HG03520 (cell line): ENCODE measurements at regions not wholly inside any gene's neighbourhood (a gene's known extent, or its start where the extent isn't known, plus 50 kb on each side); places are given as distances from the start of the nearest gene placed in this dataset.
"Not testable (repeated sequence)": the region's sequence is repeated elsewhere in the genome, so short reads cannot be mapped to it uniquely, and the experiment has no call there.

Experiments
- ATAC-seq: cut with Tn5 transposase; IDR thresholded peaks from one replicate; pipeline ENCODE4 v1.9.1; 2021; ENCODE audit warnings: mild to moderate bottlenecking, moderate library complexity; ENCODE audit not compliant: unreplicated experiment

DNA sequence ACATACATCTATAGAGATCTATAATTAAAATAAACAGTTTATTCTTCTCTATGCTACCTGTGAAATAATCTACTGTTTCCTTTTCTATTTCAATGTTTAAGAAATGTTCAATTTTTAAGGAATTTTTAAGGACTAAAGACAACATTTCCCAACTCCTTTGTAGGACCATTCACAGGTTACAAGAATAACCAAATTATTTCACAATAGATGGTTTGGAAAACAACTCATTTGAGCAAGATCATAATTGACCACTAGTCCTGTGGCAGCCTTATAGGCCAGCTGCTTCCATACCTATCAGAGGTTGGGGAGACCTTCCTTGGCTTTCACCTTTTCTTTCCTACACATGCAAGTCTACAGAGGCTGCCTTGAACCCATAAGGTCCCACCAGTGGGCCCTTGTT lies 193.7 kb downstream of the TTC39B start:
- ATAC-seq = no peak

DNA sequence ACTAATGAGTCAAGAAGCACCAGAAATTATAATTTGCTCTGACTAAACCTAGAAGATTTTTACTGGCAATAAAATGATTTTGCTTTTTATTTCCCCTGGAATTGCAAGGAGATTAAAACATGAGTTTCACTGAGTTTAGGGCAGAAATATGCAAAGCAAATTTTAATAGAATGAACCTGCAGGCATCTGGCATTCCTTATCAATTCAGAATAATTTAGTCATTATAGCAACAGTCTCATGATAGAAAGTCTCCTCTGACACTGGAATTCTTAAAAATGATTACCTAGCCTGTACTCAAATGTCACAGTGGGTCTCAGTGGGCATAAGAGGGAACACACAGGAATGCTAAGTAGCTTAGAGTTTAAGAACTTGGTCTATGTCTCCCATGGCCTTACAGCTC lies 195.9 kb downstream of the TTC39B start:
- ATAC-seq = no peak

DNA sequence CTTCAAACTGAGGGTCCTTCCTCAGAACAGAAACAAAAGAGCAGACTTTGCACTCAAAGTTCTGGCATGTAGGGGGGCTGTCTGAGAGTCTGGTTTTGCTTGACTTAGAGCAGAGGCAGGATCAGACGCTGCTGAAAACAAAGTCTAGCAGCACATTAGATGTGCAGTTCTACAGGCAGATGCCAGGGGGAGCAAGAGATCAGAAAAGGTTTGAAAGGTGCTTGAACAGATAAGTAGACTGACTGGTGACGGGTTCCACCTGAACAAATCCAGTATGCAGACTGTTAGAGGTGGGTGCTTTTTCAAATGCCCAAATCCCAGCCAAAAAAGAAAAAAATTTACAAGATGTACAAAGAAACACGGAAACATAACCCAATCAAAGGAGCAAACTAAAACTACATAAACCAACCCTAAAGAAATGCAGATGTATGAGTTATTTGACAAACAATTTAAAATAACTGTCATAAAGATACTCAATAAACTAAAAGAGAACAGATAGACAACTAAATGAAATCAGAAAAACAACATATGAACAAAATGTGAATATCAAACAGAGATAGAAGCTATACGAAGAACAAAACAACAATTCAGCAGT lies 194.7 kb upstream of the FREM1 start:
- ATAC-seq = peak; percentile 74

DNA sequence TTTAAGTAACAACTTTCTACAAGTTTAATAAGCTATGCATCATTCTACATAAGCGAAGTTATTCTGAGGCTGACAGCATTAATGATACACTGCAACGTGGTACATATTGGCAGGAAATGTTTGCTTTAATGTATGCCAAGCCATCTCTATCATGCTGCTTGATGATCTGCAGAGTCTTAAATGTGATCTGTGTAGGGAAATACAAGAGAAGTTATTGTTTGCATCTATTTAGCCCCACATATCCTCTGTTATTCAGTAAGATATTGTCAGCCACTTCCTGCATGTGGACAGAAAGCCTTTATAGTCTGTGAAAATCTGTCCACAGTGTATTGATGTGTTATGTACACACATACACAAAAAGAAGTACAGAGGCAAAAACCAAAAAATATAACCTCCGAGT lies 193.1 kb upstream of the FREM1 start:
- no peak for ATAC-seq

DNA sequence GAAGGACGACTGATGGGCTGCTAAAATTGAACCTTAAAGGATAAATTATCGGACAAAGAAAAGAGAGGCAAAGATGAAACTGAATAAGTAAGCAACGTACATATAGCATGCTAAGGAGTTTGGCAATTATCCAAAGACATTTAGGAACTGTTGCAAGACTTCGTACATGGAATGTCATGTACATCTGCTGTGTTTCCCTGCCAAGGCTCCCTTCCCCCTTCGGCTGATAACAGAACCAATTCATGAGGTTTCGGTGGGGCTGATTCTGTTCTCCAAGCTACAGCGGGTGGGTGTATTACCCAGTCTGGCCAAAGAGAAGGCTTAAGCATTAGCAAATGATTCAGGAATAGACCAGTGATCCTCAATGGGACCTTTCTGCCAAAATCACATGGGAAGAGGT lies 190.9 kb upstream of the FREM1 start:
- no peak for ATAC-seq

DNA sequence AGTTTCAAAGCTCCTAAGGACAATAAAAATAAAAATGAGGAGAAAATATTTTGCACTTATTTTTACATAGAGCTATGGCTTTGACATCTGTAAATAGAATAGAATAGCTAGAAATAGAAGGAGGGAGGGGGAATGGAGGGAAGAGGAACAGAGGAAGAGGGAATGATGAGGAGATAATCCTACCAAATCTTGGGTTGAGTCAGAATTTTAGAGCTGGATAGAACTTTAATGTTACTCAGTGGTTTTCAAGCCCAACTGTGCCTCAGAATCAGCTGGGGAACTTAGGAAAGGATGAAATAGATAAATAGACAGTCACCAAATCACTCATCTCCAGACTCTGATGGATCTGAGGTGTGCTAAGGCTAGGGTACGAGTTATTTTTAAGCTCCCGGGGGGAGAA lies 190.3 kb upstream of the FREM1 start:
- no peak for ATAC-seq

DNA sequence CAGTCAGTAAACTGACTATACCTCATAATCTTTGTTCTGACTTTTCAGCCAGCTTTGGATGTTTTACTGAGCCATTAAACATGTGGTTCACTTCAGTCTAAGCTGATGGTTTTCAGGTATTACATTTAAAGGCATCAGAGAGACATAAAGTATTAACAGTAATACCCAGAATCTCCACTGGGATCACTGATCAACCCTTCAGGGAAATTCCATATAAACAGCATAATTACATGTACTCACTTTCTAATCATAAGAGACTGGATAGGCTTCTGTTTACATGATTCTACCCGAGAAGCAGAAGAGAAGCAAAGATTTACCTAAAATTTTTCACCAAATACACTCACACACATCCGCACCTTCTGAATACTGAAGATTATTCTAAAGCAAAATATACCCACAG lies 186.7 kb upstream of the FREM1 start:
- no peak for ATAC-seq

DNA sequence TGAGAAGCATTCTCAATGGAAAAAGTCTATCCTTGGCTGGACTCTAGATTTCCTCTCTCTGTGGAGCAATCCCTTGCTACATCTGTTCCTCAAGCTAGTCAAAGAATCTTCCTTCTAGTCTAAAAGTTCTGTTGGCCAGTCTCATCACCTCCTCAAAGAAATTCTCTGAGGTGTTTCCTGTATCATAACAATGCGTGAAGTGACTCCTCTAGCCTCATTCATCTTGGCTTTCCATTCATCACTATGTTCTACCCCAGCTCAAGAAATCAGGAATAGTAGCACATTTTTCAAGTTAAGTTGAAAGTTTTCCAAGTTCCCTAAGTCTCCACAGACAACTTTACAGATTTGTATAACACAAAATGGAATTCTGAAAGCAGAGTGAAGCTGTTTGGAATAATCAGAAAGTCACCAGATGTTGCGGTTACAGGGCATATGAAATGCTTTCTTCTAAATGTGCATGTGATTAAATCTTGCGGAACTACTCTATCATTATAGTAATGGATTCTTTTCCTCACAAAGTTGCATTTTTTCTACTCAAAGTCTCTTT lies 176.6 kb upstream of the FREM1 start:
- no peak for ATAC-seq

DNA sequence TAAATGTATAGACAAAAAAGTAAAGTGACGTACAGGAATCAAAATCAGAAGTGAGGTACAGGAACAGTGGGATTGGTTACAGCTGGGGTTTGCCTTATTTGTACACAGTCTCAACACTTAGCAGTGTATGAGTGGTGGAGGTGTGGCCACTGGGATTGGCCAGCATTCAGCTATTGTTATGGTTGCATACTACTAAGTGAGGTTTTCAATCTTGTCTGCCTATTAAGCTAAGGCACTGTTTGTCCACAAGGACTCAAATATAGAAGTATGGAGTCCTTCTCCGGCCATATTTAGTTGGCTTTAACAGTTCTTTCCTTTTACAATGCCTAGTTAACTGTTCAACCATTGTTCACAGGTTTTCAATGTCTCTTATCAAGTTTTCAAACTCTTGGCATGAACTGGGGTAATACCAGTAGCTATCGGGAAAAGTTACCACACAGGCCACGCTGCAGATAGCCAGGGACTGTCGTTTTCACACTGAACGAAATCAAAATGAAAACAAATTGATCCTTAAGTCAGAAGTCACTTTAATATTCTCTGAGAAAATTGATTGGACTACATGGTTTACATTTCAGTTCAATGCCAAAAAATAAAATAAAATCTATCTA lies 176.0 kb upstream of the FREM1 start:
- no peak for ATAC-seq

DNA sequence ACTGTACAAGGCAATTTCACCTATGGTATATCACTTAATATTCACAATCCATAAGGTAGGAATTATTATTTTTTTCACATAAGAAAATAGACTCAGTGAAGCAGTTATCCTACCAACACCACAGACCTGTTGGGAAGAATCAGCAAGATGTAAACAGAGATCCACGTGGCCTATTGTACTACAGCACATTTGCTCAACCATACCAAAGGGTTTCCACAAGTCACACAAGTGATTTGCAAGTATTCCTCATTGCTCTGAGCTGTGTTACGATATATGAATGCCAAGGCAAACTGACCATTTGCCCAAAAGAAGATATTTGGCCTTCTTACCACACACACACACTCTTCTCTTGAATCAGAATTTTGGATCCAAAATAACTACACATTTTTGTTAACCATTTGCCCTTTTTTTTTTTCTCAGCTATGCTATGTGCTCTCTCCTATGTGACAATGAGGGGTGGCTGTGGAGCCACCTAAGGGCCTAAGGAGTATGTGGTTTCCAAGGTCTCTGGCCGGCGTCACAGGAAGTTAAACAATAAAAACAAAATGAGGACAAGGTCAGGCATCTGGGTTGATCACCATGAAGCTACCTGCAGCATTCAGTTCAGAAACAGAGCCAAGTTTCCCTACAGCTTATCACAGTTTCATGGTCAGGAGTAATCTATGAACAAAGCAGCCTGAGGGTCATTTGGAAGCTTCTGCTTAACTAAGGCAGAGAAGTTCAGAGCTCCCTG lies 171.0 kb upstream of the FREM1 start:
- ATAC-seq = no peak

DNA sequence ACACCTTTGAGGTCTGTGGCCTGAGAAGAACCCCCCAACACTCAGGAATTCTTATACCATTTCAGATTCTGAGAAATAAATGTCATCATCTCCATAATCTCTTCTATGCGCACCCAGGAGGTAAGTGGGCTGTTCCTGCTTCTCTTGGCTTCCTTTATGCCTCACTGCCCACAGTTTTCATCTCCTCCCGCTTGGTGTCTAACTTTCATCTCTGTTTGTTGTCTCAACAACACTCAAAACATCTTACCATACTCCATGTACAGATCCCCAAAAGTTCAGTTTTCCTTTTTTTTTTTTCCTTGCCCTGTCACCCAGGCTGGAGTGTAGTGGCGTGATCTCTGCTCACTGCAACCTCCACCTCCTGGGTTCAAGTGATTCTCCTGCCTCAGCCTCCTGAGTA lies 170.2 kb upstream of the FREM1 start:
- no peak for ATAC-seq

DNA sequence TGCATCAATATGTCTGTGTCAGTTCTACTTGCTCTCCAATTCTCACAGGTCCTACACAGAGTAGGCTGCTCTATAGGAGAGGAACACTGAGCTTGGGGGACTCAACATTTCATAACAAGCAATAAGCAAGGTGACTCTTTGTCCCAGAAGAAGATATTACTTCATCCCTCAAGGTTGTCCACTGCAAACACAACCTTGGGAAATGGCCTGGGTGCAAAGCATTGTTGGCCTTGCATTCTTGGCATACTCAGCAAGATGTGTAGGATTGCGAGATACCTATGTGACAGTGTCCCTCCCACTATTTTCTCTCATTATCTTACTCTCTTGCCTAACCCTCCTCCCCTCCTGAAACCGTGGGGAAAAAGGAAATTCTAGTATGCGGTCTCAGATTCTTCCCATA lies 169.8 kb upstream of the FREM1 start:
- no peak for ATAC-seq

DNA sequence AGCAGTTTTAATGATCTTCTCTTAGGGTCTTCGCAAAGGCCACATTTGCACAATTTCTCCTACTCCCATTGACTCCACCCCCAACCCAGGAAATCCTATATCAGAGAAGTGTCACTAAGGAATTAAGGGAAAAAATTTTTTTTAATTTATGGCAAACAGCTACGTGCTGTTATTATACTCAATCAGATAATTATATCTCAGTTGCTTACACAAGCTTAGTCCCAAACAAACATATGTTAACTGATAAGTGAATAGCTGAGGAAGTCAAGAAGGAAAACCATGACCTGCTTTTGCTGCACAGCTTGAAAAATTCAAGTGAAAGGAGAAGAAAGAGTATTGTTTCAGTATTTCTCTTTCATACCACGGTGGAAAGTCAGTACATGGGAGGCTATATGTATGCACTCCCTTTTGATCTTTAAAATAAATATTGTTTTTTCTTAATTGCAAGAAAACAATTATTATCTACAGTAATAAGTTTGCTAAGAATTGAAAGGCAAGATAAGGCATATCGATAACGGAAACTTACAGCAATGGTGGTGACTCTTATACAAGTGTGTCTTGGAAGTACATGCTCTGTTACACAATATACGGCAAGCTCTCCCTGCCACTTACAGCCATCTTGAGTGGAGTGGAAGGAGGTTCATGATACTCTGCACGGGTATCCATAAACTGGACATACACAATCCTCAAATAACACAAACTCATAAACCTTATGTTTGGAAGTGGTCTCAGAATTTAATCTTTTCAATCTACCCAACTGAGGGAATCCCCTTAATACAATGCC lies 167.9 kb upstream of the FREM1 start:
- ATAC-seq = no peak

DNA sequence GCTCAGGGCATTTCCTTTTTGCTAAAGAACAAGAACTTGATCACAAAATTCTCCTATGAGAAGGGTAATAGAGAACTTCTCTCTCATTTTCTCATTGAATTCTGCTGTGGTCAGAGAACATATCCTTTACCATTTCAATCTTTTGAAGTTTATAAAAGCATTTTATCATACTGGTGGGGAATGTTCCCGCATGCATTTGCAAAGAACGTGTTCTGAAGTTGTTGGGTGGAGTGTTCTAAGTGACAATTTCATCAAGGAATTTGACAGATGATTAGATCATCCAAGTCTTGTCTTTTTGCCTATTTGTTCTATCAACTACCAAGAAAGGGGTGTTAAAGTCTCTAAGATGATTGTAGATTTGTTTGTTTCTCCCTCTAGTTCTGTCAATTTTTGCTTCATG lies 163.4 kb upstream of the FREM1 start:
- ATAC-seq = no peak

DNA sequence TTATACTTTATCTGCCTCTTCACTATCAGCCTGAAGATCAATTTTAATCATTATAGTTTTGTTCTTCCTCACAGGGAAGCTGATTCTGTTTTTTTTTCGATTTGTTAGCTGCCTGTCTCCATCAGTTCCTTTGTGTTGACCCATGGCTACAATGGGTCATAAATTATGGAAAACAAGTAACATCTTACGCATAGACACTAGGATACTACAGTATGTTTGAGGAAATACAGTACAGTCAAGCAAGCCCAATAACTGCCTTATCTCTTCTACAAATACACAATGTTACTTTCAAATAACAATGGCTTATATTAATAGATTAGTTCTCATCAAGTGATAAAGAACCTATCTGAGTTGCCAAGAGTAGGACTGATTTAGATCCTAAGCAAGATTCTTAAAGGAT lies 160.5 kb upstream of the FREM1 start:
- ATAC-seq = no peak

DNA sequence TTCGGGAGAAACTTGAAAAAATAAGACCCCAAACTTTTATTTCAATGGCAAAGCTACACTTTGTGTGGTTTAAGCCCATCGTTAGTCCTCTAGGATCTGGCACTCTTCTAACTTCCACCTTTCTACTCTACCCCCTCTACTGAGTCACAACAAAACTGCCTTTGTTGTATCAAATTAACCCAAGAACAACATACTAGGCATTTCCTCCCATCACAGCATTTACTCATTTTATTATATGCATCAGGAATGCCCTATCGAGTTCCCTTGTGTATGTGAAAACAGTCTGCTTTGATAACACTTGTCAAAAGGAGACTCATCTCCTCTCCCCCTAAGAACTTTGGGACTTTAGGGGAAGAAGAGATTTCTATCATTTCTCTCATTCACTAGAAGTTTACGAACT lies 158.9 kb upstream of the FREM1 start:
- no peak for ATAC-seq

DNA sequence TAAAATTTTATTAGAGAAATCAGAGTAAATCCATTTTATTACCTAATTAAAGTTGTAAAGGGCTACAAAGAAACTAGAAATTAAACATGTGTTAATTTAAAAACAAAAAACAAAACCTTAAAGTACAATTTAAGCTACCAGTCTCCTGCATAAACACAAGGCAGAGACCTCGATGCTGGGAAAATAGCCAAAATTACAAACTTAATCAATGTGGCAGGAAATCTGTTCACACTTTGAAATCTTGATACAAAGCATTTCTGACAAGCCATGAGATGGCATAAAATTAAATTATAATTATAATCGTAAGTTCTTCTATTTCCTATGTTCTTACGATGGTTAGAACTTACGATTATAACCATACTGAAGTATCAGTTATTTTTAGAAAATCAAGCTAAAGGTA lies 158.0 kb upstream of the FREM1 start:
- no peak for ATAC-seq

DNA sequence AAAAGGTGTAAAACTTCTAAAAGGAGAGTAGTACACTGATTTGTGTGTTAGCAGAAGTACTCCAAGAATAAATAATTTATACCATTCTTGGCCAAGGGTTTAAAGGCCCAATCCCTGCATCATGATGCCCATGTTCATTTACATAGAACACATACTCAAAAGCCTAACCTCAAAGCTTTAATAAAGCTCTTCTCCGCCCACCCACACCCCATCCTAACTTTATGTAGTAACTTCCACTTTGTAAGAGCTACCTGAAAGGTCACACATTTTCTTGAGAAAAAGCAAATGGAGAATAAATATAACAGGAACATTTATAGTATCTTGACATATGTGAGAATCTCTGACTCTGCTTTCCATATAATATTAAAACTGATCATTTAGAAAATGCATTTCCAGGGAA lies 148.8 kb upstream of the FREM1 start:
- ATAC-seq = no peak

DNA sequence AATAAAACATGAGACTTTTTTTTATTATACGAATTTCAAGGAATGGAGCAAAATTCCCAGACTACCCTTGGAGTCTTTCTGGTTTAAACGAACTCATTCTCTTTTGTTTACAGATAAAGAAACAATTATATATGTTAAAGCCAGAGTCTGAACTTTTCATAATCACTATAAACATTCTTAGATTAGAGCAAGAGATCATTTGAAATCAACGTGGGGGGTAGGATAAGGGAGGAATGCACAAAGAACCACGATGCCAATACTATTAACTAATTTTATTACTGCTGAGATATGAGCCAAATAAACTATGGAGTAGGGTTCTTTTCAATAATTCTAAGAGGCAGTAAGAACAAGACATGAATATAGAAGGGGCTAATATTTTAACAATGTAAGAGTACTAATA lies 148.0 kb upstream of the FREM1 start:
- ATAC-seq = no peak

DNA sequence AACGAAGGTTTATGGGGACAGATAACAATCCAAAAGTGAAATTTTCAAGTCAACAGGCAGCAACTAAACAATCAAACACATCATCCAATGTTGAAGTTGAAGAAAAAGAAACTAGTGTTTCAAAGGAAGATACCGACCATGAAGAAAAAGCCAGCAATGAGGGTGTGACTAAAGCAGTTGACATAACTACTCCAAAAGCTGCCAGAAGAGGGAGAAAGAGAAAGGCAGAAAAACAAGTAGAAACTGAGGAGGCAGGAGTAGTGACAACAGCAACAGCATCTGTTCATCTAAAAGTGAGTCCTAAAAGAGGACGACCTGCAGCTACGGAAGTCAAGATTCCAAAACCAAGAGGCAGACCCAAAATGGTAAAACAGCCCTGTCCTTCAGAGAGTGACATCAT lies 145.1 kb upstream of the FREM1 start:
- not testable (repeated sequence) for ATAC-seq

DNA sequence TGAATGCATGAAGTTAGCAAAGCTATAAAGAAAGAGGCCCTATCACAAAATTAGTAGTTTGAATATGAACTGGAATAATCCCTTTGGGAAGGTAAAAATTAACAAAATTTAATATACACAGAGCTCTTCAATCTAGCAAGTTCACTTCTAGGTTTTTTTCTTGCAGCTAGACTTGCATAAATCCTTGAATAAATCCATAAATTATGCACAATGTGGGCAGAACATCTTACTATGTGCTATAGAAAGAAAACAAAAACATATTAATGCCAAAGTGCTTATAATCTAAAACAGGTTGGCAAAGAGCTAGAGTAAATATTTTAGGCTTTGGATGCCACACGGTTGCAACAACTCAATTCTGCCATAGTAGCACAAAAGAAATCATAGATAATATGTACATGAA lies 138.5 kb upstream of the FREM1 start:
- no peak for ATAC-seq
